NT2/D1 (cell line): ENCODE measurements at regions not wholly inside any gene's neighbourhood (a gene's known extent, or its start where the extent isn't known, plus 50 kb on each side); places are given as distances from the start of the nearest gene placed in this dataset.
"Not testable (repeated sequence)": the region's sequence is repeated elsewhere in the genome, so short reads cannot be mapped to it uniquely, and the experiment has no call there.

Experiments used
- SUZ12 ChIP-seq: IDR thresholded peaks from 2 replicates; pipeline ENCODE4 v1.6.1; 2011; ENCODE audit not compliant: insufficient read length, insufficient read depth; ENCODE audit errors: extremely low read depth
- YY1 ChIP-seq: IDR thresholded peaks from 2 replicates; pipeline ENCODE4 v1.6.1; 2011; ENCODE audit not compliant: insufficient read length, insufficient read depth
- ZNF274 ChIP-seq: IDR thresholded peaks from 2 replicates; pipeline ENCODE4 v1.6.1; 2011; ENCODE audit warnings: mild to moderate bottlenecking, low read depth, low read length

- not testable (repeated sequence) for TF ChIP-seq YY1, SUZ12, ZNF274
These were observed 240.9 kb upstream of the SFSWAP start for GRCh38 chr12:131469945-131470344.
